ENCODE measurements at regions not wholly inside any gene's neighbourhood (a gene's known extent, or its start where the extent isn't known, plus 50 kb on each side); places are given as distances from the start of the nearest gene placed in this dataset.
"Not testable (repeated sequence)": the region's sequence is repeated elsewhere in the genome, so short reads cannot be mapped to it uniquely, and the experiment has no call there.

- DNase-seq = no peak
These were observed 58.3 kb downstream of the C11orf87 start for GRCh38 chr11:109480251-109480650.

- DNase-seq = no peak
These were observed 64.1 kb downstream of the C11orf87 start for GRCh38 chr11:109486129-109486528.

- no peak for DNase-seq
These were observed 69.1 kb downstream of the C11orf87 start for GRCh38 chr11:109490953-109491635.

GRCh38 chr11:109506115-109506514 lies 84.1 kb downstream of the C11orf87 start:
- DNase-seq = no peak

GRCh38 chr11:109507331-109507730 lies 85.3 kb downstream of the C11orf87 start:
- DNase-seq = peak; percentile 35

GRCh38 chr11:109507836-109508561 lies 86.0 kb downstream of the C11orf87 start:
- peak; percentile 4 for DNase-seq

- DNase-seq = no peak
These were observed 87.0 kb downstream of the C11orf87 start for GRCh38 chr11:109508943-109509342.

GRCh38 chr11:109510316-109510715 lies 88.3 kb downstream of the C11orf87 start:
- no peak for DNase-seq

- no peak for DNase-seq
These were observed 89.6 kb downstream of the C11orf87 start for GRCh38 chr11:109511598-109511997.

GRCh38 chr11:109512249-109512648 lies 90.3 kb downstream of the C11orf87 start:
- no peak for DNase-seq

GRCh38 chr11:109512680-109513079 lies 90.7 kb downstream of the C11orf87 start:
- no peak for DNase-seq

- no peak for DNase-seq
These were observed 92.5 kb downstream of the C11orf87 start for GRCh38 chr11:109514313-109515018.

GRCh38 chr11:109519253-109519652 lies 97.3 kb downstream of the C11orf87 start:
- no peak for DNase-seq

GRCh38 chr11:109521571-109522086 lies 99.6 kb downstream of the C11orf87 start:
- DNase-seq = no peak

- DNase-seq = no peak
These were observed 100.2 kb downstream of the C11orf87 start for GRCh38 chr11:109522116-109522755.

GRCh38 chr11:109525636-109526035 lies 103.6 kb downstream of the C11orf87 start:
- not testable (repeated sequence) for DNase-seq

GRCh38 chr11:109526061-109526460 lies 104.1 kb downstream of the C11orf87 start:
- DNase-seq = no peak

GRCh38 chr11:109526931-109527330 lies 104.9 kb downstream of the C11orf87 start:
- no peak for DNase-seq

- DNase-seq = no peak
These were observed 105.5 kb downstream of the C11orf87 start for GRCh38 chr11:109527496-109527895.

GRCh38 chr11:109547356-109548027 lies 125.5 kb downstream of the C11orf87 start:
- DNase-seq = no peak

- DNase-seq = no peak
These were observed 130.4 kb downstream of the C11orf87 start for GRCh38 chr11:109552376-109552775.

GRCh38 chr11:109553284-109553683 lies 131.3 kb downstream of the C11orf87 start:
- DNase-seq = no peak

- DNase-seq = no peak
These were observed 133.0 kb downstream of the C11orf87 start for GRCh38 chr11:109554951-109555350.
